ENCODE measurements at regions not wholly inside any gene's neighbourhood (a gene's known extent, or its start where the extent isn't known, plus 50 kb on each side); places are given as distances from the start of the nearest gene placed in this dataset.
A peak's percentile ranks its signal among the peaks of the same experiment; 100 is the strongest.

DNA sequence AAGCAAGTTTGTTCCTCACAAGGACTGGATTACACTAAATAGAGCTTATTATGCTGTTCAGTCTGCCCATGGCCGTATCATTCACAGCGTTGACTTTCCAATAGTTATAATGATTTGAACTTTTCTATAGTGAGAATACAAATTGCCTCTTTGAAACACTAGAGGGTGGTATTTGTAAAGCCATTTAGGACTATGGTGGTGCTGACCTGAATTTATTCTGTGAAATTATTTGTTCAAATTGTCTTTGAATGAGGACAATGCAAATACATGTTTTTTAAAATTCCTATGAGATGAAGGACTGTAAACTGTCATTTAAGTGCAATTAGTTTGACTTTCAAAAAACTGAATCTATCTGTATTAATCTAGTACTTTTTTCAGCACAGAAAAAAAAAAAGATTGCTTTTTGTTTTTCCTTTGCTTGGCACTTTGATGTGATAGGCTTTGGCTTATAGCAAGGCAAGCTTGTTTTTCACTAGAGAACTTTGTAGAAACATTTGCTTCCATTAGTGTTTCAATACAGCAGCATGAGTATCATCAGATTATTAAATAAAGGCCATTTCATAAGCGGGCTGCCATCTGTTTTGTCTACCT lies 122.7 kb upstream of the TMEM229A start:
- H3K4me3 ChIP-seq (ENCODE audit: low read length), result no peak overlapping the region
- TF ChIP-seq, protein P1, sequence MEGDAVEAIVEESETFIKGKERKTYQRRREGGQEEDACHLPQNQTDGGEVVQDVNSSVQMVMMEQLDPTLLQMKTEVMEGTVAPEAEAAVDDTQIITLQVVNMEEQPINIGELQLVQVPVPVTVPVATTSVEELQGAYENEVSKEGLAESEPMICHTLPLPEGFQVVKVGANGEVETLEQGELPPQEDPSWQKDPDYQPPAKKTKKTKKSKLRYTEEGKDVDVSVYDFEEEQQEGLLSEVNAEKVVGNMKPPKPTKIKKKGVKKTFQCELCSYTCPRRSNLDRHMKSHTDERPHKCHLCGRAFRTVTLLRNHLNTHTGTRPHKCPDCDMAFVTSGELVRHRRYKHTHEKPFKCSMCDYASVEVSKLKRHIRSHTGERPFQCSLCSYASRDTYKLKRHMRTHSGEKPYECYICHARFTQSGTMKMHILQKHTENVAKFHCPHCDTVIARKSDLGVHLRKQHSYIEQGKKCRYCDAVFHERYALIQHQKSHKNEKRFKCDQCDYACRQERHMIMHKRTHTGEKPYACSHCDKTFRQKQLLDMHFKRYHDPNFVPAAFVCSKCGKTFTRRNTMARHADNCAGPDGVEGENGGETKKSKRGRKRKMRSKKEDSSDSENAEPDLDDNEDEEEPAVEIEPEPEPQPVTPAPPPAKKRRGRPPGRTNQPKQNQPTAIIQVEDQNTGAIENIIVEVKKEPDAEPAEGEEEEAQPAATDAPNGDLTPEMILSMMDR (IDR thresholded peaks at IDR 0.05; ENCODE audit: insufficient read depth, low read depth, low read length, missing control alignments), result peak; percentile 62
- DNase-seq (ENCODE audit: low read depth), result peak; percentile 36

DNA sequence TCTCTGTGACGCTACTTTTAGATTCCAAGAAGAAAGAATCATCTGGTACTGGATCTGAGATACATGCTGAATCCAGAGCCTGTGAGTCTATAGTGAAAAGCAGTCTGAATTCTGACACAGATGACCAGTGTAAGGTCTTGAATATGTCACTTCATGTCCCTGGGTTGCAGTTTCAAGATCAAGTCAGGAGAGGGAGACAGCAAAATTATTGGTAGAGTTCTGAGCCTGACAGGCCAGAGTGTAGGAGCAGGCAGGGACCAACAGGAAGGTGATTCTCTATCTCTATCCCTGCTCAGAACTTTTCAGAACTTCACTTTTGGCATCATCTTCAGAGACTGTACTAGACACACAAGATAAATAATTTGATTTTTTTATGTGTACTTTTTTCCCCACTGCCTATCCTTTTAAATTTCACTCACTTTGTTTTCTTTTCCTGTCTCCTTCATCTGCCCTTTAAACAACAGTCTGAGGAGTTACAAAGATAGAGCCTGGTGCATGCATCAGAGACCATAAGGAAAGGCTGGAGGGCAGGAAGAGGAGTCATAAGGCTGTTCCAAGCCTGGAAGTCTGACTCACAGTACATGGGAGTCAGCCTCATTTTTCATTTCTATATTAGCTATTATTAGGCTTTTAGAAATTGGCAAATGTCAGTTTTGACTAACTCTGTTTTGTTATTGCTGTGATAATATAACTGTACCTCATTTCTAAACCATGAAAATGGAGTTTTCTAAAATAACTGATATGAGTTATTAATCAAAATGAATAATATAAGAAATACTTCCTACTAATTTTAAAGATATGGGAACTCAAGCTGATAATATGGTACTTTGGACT lies 120.2 kb upstream of the TMEM229A start:
- TF ChIP-seq, protein P1 (IDR thresholded peaks at IDR 0.05; ENCODE audit: insufficient read depth, low read depth, low read length, missing control alignments), result peak; percentile 54
- no peak overlapping the region for H3K4me3 ChIP-seq (ENCODE audit: low read length)
- peak; percentile 62 for DNase-seq (ENCODE audit: low read depth)

DNA sequence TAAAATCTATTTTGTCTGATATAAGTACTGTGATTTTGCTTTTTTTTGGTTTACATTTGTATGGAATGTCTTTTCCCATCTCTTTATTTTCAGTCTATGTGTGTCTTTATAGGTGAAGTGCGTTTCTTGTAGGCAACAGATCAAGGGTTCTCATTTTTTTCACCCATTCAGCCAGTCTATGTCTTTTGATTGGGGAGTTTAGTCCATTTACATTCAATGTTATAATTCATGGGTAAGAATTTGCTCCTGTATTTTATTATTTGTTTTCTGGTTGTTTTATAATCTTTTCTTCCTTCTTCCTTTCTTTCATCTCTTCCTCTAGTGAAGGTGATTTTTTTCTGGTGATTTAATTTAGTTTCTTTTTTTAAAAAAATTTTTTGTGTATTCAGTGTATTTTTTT lies 104.8 kb upstream of the TMEM229A start:
- TF ChIP-seq, protein P1 (IDR thresholded peaks at IDR 0.05; ENCODE audit: insufficient read depth, low read depth, low read length, missing control alignments), result no peak
- no peak for DNase-seq (ENCODE audit: low read depth)
- H3K4me3 ChIP-seq (ENCODE audit: low read length), result no peak overlapping the region

DNA sequence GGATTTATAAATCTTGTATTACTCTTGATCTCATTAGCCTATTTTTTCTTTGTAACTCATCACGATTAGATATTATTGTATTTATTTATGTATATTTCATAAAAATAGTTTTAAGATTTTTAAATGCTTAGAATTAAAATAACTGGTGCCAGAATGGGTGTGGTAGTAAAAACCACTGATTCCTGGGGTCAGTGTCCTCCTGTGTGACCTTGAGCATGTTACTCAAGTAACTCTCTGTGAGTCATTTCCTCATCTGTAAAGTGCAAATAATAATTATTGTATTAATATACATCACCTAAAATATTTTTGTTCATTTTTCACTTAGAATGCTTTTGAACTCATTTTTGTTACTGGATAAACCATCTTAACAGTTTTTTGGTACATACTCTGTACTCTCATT lies 91.3 kb upstream of the TMEM229A start:
- no peak overlapping the region for H3K4me3 ChIP-seq (ENCODE audit: low read length)
- TF ChIP-seq, protein P1 (IDR thresholded peaks at IDR 0.05; ENCODE audit: insufficient read depth, low read depth, low read length, missing control alignments), result no peak
- DNase-seq (ENCODE audit: low read depth), result no peak

DNA sequence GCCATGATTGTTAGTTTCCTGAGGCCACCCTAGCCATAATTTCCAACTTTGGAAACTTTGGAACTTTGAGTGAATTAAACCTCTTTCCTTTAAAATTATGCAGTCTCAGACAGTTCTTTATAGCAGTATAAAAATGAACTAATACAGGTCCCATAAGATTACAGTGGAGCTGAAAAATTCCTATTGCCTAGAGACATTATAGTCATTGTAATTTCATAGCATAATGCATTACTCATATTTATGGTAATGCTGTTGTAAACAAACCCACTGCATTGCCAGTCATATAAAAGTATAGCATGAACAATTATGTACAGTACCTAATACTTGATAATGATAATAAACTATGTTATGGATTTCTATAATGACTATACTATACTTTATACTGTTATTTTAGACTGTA lies 88.0 kb upstream of the TMEM229A start:
- DNase-seq (ENCODE audit: low read depth), result peak; percentile 36
- H3K4me3 ChIP-seq (ENCODE audit: low read length), result no peak overlapping the region
- TF ChIP-seq, protein P1 (IDR thresholded peaks at IDR 0.05; ENCODE audit: insufficient read depth, low read depth, low read length, missing control alignments), result no peak

DNA sequence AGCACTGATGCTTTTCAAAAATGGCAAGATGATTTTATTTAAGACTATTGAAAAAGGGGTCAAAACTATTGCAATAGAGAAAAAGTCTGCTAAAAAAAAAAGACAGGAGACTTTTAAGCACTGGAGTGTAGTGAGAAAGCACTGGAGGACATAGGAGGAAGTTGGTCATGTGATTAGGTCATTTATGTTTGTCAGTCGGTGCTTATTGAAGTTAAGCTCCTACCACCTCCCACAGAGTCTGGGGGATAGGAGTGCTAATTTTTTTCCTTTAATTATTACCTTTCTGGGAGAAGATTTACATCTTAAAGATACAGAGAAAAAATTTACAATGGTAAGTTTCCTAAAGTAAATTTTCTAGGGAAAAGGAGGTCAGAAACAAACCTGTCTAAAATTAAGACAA lies 80.2 kb upstream of the TMEM229A start:
- DNase-seq (ENCODE audit: low read depth), result no peak
- TF ChIP-seq, protein P1 (IDR thresholded peaks at IDR 0.05; ENCODE audit: insufficient read depth, low read depth, low read length, missing control alignments), result no peak
- H3K4me3 ChIP-seq (ENCODE audit: low read length), result no peak overlapping the region

All from epithelial cell of esophagus (primary cell).